ENCODE measurements at regions not wholly inside any gene's neighbourhood (a gene's known extent, or its start where the extent isn't known, plus 50 kb on each side); places are given as distances from the start of the nearest gene placed in this dataset. TPM values are rescaled to one million over a fixed set of nuclear protein-coding genes. Genes with fewer than 3 reads are reported as not detected.

DNA sequence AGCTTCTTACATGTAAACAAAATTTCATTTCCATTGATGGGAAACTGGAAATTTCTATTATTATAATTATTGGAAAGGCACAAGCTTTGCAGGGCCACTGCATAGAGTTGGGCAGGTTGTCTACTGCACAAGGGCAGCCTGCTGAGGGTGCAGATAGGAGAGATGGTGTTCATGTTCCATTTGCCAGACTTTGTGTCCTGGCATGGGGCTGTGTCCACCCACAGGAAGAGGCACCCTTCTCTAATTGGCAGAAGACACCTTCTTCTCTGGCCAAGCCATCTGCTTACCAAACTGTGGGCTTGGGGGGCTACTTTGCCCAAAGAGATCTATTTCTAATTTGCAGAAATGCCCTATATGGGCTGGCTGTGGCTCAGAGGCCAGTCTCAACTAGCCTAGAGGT is 140.7 kb downstream of the GATB start:
- H3K4me3 ChIP-seq = no peak overlapping the region
- no peak for TF ChIP-seq POLR2A (IDR thresholded peaks at IDR 0.05)
- TF ChIP-seq, protein P1, sequence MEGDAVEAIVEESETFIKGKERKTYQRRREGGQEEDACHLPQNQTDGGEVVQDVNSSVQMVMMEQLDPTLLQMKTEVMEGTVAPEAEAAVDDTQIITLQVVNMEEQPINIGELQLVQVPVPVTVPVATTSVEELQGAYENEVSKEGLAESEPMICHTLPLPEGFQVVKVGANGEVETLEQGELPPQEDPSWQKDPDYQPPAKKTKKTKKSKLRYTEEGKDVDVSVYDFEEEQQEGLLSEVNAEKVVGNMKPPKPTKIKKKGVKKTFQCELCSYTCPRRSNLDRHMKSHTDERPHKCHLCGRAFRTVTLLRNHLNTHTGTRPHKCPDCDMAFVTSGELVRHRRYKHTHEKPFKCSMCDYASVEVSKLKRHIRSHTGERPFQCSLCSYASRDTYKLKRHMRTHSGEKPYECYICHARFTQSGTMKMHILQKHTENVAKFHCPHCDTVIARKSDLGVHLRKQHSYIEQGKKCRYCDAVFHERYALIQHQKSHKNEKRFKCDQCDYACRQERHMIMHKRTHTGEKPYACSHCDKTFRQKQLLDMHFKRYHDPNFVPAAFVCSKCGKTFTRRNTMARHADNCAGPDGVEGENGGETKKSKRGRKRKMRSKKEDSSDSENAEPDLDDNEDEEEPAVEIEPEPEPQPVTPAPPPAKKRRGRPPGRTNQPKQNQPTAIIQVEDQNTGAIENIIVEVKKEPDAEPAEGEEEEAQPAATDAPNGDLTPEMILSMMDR (IDR thresholded peaks at IDR 0.05) = no peak
- no peak for DNase-seq
- no peaks in the 10 kb centered on the region for H3K36me3 ChIP-seq (replicated peaks in 1 of 2; ENCODE audit: insufficient read depth in 1 of 2, low read depth in 2 of 2)
- ATAC-seq = no peak
- H3K9me3 ChIP-seq = no peaks in the 10 kb centered on the region
- H3K4me1 ChIP-seq = no peaks in the 10 kb centered on the region
- no peaks in the 10 kb centered on the region for H3K27me3 ChIP-seq
- no peak overlapping the region for H3K27ac ChIP-seq
- intact Hi-C loops (cut with DNase I) = no loop called here

Small RNA genes lying in the stretch of these regions (small RNA-seq; reads per million reads assigned to genes)
- not detected for gene RN7SKP35

All from body of pancreas (tissue), 4 donors.